H9 (cell line): ENCODE measurements at regions not wholly inside any gene's neighbourhood (a gene's known extent, or its start where the extent isn't known, plus 50 kb on each side); places are given as distances from the start of the nearest gene placed in this dataset.

Source experiments
- DNase-seq: peaks from one replicate; pipeline ENCODE4 v3.0.0-alpha.2; 2017
- H2AFZ ChIP-seq: one replicate; pipeline ENCODE4 v1.6.1; 2013; ENCODE audit warnings: mild to moderate bottlenecking, low read length, control low read depth, moderate library complexity
- H2AK5ac ChIP-seq: 2 replicates; pipeline ENCODE4 v1.6.1; 2013; ENCODE audit warnings: low read length, control low read depth, mixed read lengths; ENCODE audit not compliant: insufficient read length
- H2BK120ac ChIP-seq: one replicate; pipeline ENCODE4 v1.6.1; 2013; ENCODE audit warnings: low read depth, mild to moderate bottlenecking, low read length, control low read depth, inconsistent platforms; ENCODE audit not compliant: poor library complexity, severe bottlenecking
- H2BK12ac ChIP-seq: 2 replicates; pipeline ENCODE4 v1.6.1; 2013; ENCODE audit warnings: low read length, control low read depth, mixed read lengths, low read depth; ENCODE audit not compliant: insufficient read length
- H2BK15ac ChIP-seq: 2 replicates; pipeline ENCODE4 v1.6.1; 2013; ENCODE audit warnings: low read depth, low read length, control low read depth
- H2BK20ac ChIP-seq: one replicate; pipeline ENCODE4 v1.6.1; 2013; ENCODE audit warnings: low read depth, mild to moderate bottlenecking, low read length, control low read depth, inconsistent platforms; ENCODE audit not compliant: poor library complexity, severe bottlenecking
- H2BK5ac ChIP-seq: 2 replicates; pipeline ENCODE4 v1.6.1; 2013; ENCODE audit warnings: low read length, control low read depth, mixed read lengths; ENCODE audit not compliant: insufficient read length
- H3K14ac ChIP-seq: 2 replicates; pipeline ENCODE4 v1.6.1; 2013; ENCODE audit warnings: low read length, control low read depth; ENCODE audit not compliant: insufficient read depth
- H3K18ac ChIP-seq: 2 replicates; pipeline ENCODE4 v1.6.1; 2013; ENCODE audit warnings: low read depth, mild to moderate bottlenecking, mixed read lengths, low read length, control low read depth; ENCODE audit not compliant: insufficient read length
- H3K23ac ChIP-seq: 2 replicates; pipeline ENCODE4 v1.6.1; 2013; ENCODE audit warnings: low read length, control low read depth, mixed read lengths, low read depth; ENCODE audit not compliant: insufficient read length
- H3K23me2 ChIP-seq: 2 replicates; pipeline ENCODE4 v1.6.1; 2013; ENCODE audit warnings: low read depth, mild to moderate bottlenecking, mixed read lengths, low read length, control low read depth; ENCODE audit not compliant: insufficient read length, poor library complexity, severe bottlenecking
- H3K27ac ChIP-seq: 2 replicates; pipeline ENCODE4 v1.5.1; 2013; ENCODE audit warnings: low read length, control low read depth, mixed read lengths, low read depth; ENCODE audit not compliant: insufficient read length
- H3K27me3 ChIP-seq: 2 replicates; pipeline ENCODE4 v1.6.1; 2013; ENCODE audit warnings: low read length, control low read depth, inconsistent platforms; ENCODE audit not compliant: insufficient read depth
- H3K4ac ChIP-seq: 2 replicates; pipeline ENCODE4 v1.6.1; 2013; ENCODE audit warnings: low read depth, mild to moderate bottlenecking, control low read depth, inconsistent platforms, low read length, moderate library complexity
- H3K4me1 ChIP-seq: 2 replicates; pipeline ENCODE4 v1.6.1; 2013; ENCODE audit warnings: low read length, control low read depth, inconsistent platforms; ENCODE audit not compliant: insufficient read depth
- H3K4me2 ChIP-seq: 2 replicates; pipeline ENCODE4 v1.6.1; 2013; ENCODE audit warnings: low read length, control low read depth, mixed read lengths; ENCODE audit not compliant: insufficient read length, insufficient read depth
- H3K56ac ChIP-seq: 2 replicates; pipeline ENCODE4 v1.6.1; 2013; ENCODE audit warnings: low read depth, mild to moderate bottlenecking, mixed read lengths, low read length, control low read depth; ENCODE audit not compliant: insufficient read length
- H3K79me1 ChIP-seq: 2 replicates; pipeline ENCODE4 v1.6.1; 2013; ENCODE audit warnings: low read depth, mild to moderate bottlenecking, moderate library complexity, low read length, control low read depth, inconsistent platforms; ENCODE audit not compliant: insufficient read depth, poor library complexity, severe bottlenecking
- H3K79me2 ChIP-seq: 2 replicates; pipeline ENCODE4 v1.6.1; 2013; ENCODE audit warnings: low read length, control low read depth, inconsistent platforms; ENCODE audit not compliant: insufficient read depth
- H3K9ac ChIP-seq: 2 replicates; pipeline ENCODE4 v1.6.1; 2013; ENCODE audit warnings: low read length, control low read depth, mixed read lengths; ENCODE audit not compliant: insufficient read length; ENCODE audit errors: extremely low read depth
- H3K9me3 ChIP-seq: one replicate; pipeline ENCODE4 v1.6.1; 2013; ENCODE audit warnings: low read depth, low read length, inconsistent platforms; ENCODE audit not compliant: control insufficient read depth
- H3T11ph ChIP-seq: one replicate; pipeline ENCODE4 v1.6.1; 2013; ENCODE audit warnings: mild to moderate bottlenecking, low read length, control low read depth, inconsistent platforms
- H4K20me1 ChIP-seq: one replicate; pipeline ENCODE4 v1.6.1; 2013; ENCODE audit not compliant: control insufficient read depth, insufficient read length, insufficient read depth
- H4K5ac ChIP-seq: 2 replicates; pipeline ENCODE4 v1.6.1; 2013; ENCODE audit warnings: low read depth, mild to moderate bottlenecking, mixed read lengths, low read length, control low read depth; ENCODE audit not compliant: insufficient read length
- H4K8ac ChIP-seq: replicated peaks from 2 replicates; pipeline ENCODE4 v1.6.1; 2013; ENCODE audit warnings: low read length, control low read depth, mixed read lengths, low read depth; ENCODE audit not compliant: insufficient read length
- H4K91ac ChIP-seq: 2 replicates; pipeline ENCODE4 v1.6.1; 2013; ENCODE audit warnings: low read depth, mild to moderate bottlenecking, moderate library complexity, mixed read lengths, low read length, control low read depth; ENCODE audit not compliant: insufficient read length
- H3K27ac Mint-ChIP-seq, 3 experiments: 2 replicates in 2 of 3; 3 replicates in 1 of 3; pipeline ENCODE4 v1.8.0; 2020 to 2021; ENCODE audit warnings: mixed read lengths in 3 of 3, mild to moderate bottlenecking in 1 of 3, moderate library complexity in 1 of 3
- H3K27me3 Mint-ChIP-seq: 2 replicates; pipeline ENCODE4 v1.8.0; 2021; ENCODE audit warnings: low read depth, mild to moderate bottlenecking, moderate library complexity, mixed read lengths
- H3K36me3 Mint-ChIP-seq, 3 experiments: 2 replicates in 2 of 3; 3 replicates in 1 of 3; pipeline ENCODE4 v1.8.0; 2020 to 2021; ENCODE audit warnings: low read depth in 3 of 3, mixed read lengths in 3 of 3; ENCODE audit not compliant: insufficient read depth in 1 of 3
- H3K4me1 Mint-ChIP-seq, 2 experiments: 2 replicates each; pipeline ENCODE4 v1.8.0; 2020; ENCODE audit warnings: mixed read lengths in 2 of 2
- H3K4me3 Mint-ChIP-seq, 2 experiments: 2 replicates in 1 of 2; 3 replicates in 1 of 2; pipeline ENCODE4 v1.8.0; 2020 to 2021; ENCODE audit warnings: mild to moderate bottlenecking in 2 of 2, mixed read lengths in 2 of 2, moderate library complexity in 1 of 2
- H3K9me3 Mint-ChIP-seq, 2 experiments: 2 replicates in 1 of 2; 3 replicates in 1 of 2; pipeline ENCODE4 v1.8.0; 2020; ENCODE audit warnings: mild to moderate bottlenecking in 2 of 2, mixed read lengths in 2 of 2, moderate library complexity in 1 of 2
- WGBS: extraction: QIAGEN DNeasy Blood & Tissue Kit; methylation state at CpG from one replicate; pipeline ENCODE4 v1.1.7; 2013; ENCODE audit warnings: missing lambda C conversion rate, low lambda C conversion rate, mixed read lengths; ENCODE audit not compliant: insufficient read length; ENCODE audit errors: extremely low coverage; 5-methylcytosine and 5-hydroxymethylcytosine counted together
- TF ChIP-seq, protein P1 (sequence below): fragments of 200-600 bp; sonication (generic); conservative IDR thresholded peaks from 3 replicates; pipeline ENCODE4 v1.8.0; 2021; ENCODE audit warnings: antibody characterized with exemption, mild to moderate bottlenecking

DNA sequence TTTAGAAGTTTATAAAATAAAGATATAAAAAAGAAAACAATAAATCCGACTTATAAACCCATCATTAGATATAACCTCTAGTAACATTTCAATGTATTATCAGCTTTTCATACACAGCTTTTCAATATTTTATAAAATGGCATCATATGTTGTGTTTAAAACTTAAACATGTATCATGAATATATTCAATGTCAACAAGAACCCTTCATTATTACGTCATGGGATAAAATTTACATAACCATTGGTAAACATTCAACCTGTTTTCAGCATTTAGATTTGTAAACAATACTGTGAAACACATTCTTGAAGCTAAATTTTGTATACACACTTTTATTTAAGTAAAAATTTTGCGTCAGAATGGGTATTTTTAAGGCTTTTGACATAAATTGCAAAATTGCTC, 153.4 kb upstream of the SOX14 start:
- no peak overlapping the region for H2AFZ ChIP-seq
- no peak overlapping the region for H2BK20ac ChIP-seq
- no peak overlapping the region for H3K27ac ChIP-seq
- Mint-ChIP-seq H3K27ac (no peak overlapping the region), H3K4me3 (no peak overlapping the region), H3K27me3 (no peaks in the 10 kb centered on the region), H3K36me3 (no peaks in the 10 kb centered on the region), H3K4me1 (peaks cover 39 to 41% of the 10 kb centered on the region in 2 experiments), H3K9me3 (no peaks in the 10 kb centered on the region)
- H2BK120ac ChIP-seq, result no peak overlapping the region
- no peak overlapping the region for H3T11ph ChIP-seq
- no peak overlapping the region for H3K56ac ChIP-seq
- H4K5ac ChIP-seq, result no peak overlapping the region
- H2AK5ac ChIP-seq, result no peak overlapping the region
- H4K20me1 ChIP-seq, result no peaks in the 10 kb centered on the region
- H3K18ac ChIP-seq, result no peak overlapping the region
- no peak overlapping the region for H4K8ac ChIP-seq
- no peaks in the 10 kb centered on the region for H3K79me2 ChIP-seq
- no peak overlapping the region for H2BK5ac ChIP-seq
- H3K4me2 ChIP-seq, result no peak overlapping the region
- no peak overlapping the region for H2BK15ac ChIP-seq
- WGBS, result no CpG with 5 or more reads among the region's 3 CpGs
- 0 out of 2 replicates have a peak, but pooled peaks cover 2% of the 10 kb centered on the region for H3K4me1 ChIP-seq
- no peak overlapping the region for H3K9ac ChIP-seq
- H3K9me3 ChIP-seq, result no peaks in the 10 kb centered on the region
- H3K4ac ChIP-seq, result no peak overlapping the region
- TF ChIP-seq, protein P1, sequence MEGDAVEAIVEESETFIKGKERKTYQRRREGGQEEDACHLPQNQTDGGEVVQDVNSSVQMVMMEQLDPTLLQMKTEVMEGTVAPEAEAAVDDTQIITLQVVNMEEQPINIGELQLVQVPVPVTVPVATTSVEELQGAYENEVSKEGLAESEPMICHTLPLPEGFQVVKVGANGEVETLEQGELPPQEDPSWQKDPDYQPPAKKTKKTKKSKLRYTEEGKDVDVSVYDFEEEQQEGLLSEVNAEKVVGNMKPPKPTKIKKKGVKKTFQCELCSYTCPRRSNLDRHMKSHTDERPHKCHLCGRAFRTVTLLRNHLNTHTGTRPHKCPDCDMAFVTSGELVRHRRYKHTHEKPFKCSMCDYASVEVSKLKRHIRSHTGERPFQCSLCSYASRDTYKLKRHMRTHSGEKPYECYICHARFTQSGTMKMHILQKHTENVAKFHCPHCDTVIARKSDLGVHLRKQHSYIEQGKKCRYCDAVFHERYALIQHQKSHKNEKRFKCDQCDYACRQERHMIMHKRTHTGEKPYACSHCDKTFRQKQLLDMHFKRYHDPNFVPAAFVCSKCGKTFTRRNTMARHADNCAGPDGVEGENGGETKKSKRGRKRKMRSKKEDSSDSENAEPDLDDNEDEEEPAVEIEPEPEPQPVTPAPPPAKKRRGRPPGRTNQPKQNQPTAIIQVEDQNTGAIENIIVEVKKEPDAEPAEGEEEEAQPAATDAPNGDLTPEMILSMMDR, result no peak
- no peaks in the 10 kb centered on the region for H3K79me1 ChIP-seq
- no peaks in the 10 kb centered on the region for H3K27me3 ChIP-seq
- H4K91ac ChIP-seq, result no peak overlapping the region
- H3K23ac ChIP-seq, result no peak overlapping the region
- H3K14ac ChIP-seq, result no peak overlapping the region
- DNase-seq, result no peak
- H2BK12ac ChIP-seq, result no peak overlapping the region
- no peaks in the 10 kb centered on the region for H3K23me2 ChIP-seq
